ENCODE measurements at regions not wholly inside any gene's neighbourhood (a gene's known extent, or its start where the extent isn't known, plus 50 kb on each side); places are given as distances from the start of the nearest gene placed in this dataset.

GRCh38 chr5:135194573-135195269 is 160.7 kb upstream of the PITX1 start:
- no peak for TF ChIP-seq POLR2A (IDR thresholded peaks at IDR 0.05)
- peak in 1 of 6 experiments; percentile 21 for TF ChIP-seq CTCF (IDR thresholded peaks at IDR 0.05)

Data from esophagus squamous epithelium (tissue), 4 donors.